ENCODE measurements at regions not wholly inside any gene's neighbourhood (a gene's known extent, or its start where the extent isn't known, plus 50 kb on each side); places are given as distances from the start of the nearest gene placed in this dataset.

GRCh38 chr1:88376421-88376820, 307.7 kb upstream of the PKN2 start:
- no peaks in the 10 kb centered on the region for H3K27me3 ChIP-seq (ENCODE audit: control insufficient read depth in 5 of 5, insufficient read depth in 4 of 5, low read length in 5 of 5)
- H3K4me3 ChIP-seq (ENCODE audit: low read depth in 1 of 5, low read length in 5 of 5), result no peak overlapping the region
- H3K9ac ChIP-seq (ENCODE audit: low read length in 5 of 5), result no peak overlapping the region
- no peaks in the 10 kb centered on the region for H3K9me3 ChIP-seq (ENCODE audit: control insufficient read depth in 5 of 5, low read length in 5 of 5)
- no peaks in the 10 kb centered on the region for H3K36me3 ChIP-seq (ENCODE audit: control insufficient read depth in 5 of 5, insufficient read depth in 5 of 5, low read length in 5 of 5)
- H3K4me1 ChIP-seq (ENCODE audit: control insufficient read depth in 5 of 5, insufficient read depth in 5 of 5, low read length in 5 of 5), result no peaks in the 10 kb centered on the region
- no peak overlapping the region for H3K27ac ChIP-seq (ENCODE audit: low read depth, low read length)

- Histone ChIP-seq H3K4me3 (ENCODE audit: low read depth in 1 of 5, low read length in 5 of 5) (no peak overlapping the region), H3K36me3 (ENCODE audit: control insufficient read depth in 5 of 5, insufficient read depth in 5 of 5, low read length in 5 of 5) (no peaks in the 10 kb centered on the region), H3K27ac (ENCODE audit: low read depth, low read length) (no peak overlapping the region), H3K9me3 (ENCODE audit: control insufficient read depth in 5 of 5, low read length in 5 of 5) (no peaks in the 10 kb centered on the region), H3K9ac (ENCODE audit: low read length in 5 of 5) (no peak overlapping the region), H3K27me3 (ENCODE audit: control insufficient read depth in 5 of 5, insufficient read depth in 4 of 5, low read length in 5 of 5) (no peaks in the 10 kb centered on the region), H3K4me1 (ENCODE audit: control insufficient read depth in 5 of 5, insufficient read depth in 5 of 5, low read length in 5 of 5) (no peaks in the 10 kb centered on the region)
Measured at GRCh38 chr1:88378560-88378959, 305.5 kb upstream of the PKN2 start.

GRCh38 chr1:88394958-88395357, 289.1 kb upstream of the PKN2 start:
- H3K27ac ChIP-seq (ENCODE audit: low read depth, low read length), result no peak overlapping the region
- H3K9me3 ChIP-seq (ENCODE audit: control insufficient read depth in 5 of 5, low read length in 5 of 5), result peaks cover 0 to 6% (median 0%) of the 10 kb centered on the region in 5 donors
- H3K9ac ChIP-seq (ENCODE audit: low read length in 5 of 5), result no peak overlapping the region
- H3K4me1 ChIP-seq (ENCODE audit: control insufficient read depth in 5 of 5, insufficient read depth in 5 of 5, low read length in 5 of 5), result no peaks in the 10 kb centered on the region
- H3K27me3 ChIP-seq (ENCODE audit: control insufficient read depth in 5 of 5, insufficient read depth in 4 of 5, low read length in 5 of 5), result no peaks in the 10 kb centered on the region
- H3K36me3 ChIP-seq (ENCODE audit: control insufficient read depth in 5 of 5, insufficient read depth in 5 of 5, low read length in 5 of 5), result no peaks in the 10 kb centered on the region
- no peak overlapping the region for H3K4me3 ChIP-seq (ENCODE audit: low read depth in 1 of 5, low read length in 5 of 5)

GRCh38 chr1:88398338-88398737, 285.7 kb upstream of the PKN2 start:
- H3K9ac ChIP-seq (ENCODE audit: low read length in 5 of 5), result no peak overlapping the region
- no peak overlapping the region for H3K4me3 ChIP-seq (ENCODE audit: low read depth in 1 of 5, low read length in 5 of 5)
- H3K36me3 ChIP-seq (ENCODE audit: control insufficient read depth in 5 of 5, insufficient read depth in 5 of 5, low read length in 5 of 5), result no peaks in the 10 kb centered on the region
- peaks cover 0 to 6% (median 0%) of the 10 kb centered on the region in 5 donors for H3K9me3 ChIP-seq (ENCODE audit: control insufficient read depth in 5 of 5, low read length in 5 of 5)
- H3K27ac ChIP-seq (ENCODE audit: low read depth, low read length), result no peak overlapping the region
- no peaks in the 10 kb centered on the region for H3K4me1 ChIP-seq (ENCODE audit: control insufficient read depth in 5 of 5, insufficient read depth in 5 of 5, low read length in 5 of 5)
- no peaks in the 10 kb centered on the region for H3K27me3 ChIP-seq (ENCODE audit: control insufficient read depth in 5 of 5, insufficient read depth in 4 of 5, low read length in 5 of 5)

GRCh38 chr1:88399690-88400089, 284.4 kb upstream of the PKN2 start:
- no peaks in the 10 kb centered on the region for H3K36me3 ChIP-seq (ENCODE audit: control insufficient read depth in 5 of 5, insufficient read depth in 5 of 5, low read length in 5 of 5)
- H3K27me3 ChIP-seq (ENCODE audit: control insufficient read depth in 5 of 5, insufficient read depth in 4 of 5, low read length in 5 of 5), result no peaks in the 10 kb centered on the region
- no peaks in the 10 kb centered on the region for H3K4me1 ChIP-seq (ENCODE audit: control insufficient read depth in 5 of 5, insufficient read depth in 5 of 5, low read length in 5 of 5)
- peaks cover 0 to 6% (median 0%) of the 10 kb centered on the region in 5 donors for H3K9me3 ChIP-seq (ENCODE audit: control insufficient read depth in 5 of 5, low read length in 5 of 5)
- H3K27ac ChIP-seq (ENCODE audit: low read depth, low read length), result no peak overlapping the region
- no peak overlapping the region for H3K4me3 ChIP-seq (ENCODE audit: low read depth in 1 of 5, low read length in 5 of 5)
- no peak overlapping the region for H3K9ac ChIP-seq (ENCODE audit: low read length in 5 of 5)

- Histone ChIP-seq H3K9me3 (ENCODE audit: control insufficient read depth in 5 of 5, low read length in 5 of 5) (peaks cover 0 to 6% (median 0%) of the 10 kb centered on the region in 5 donors), H3K27me3 (ENCODE audit: control insufficient read depth in 5 of 5, insufficient read depth in 4 of 5, low read length in 5 of 5) (no peaks in the 10 kb centered on the region), H3K4me1 (ENCODE audit: control insufficient read depth in 5 of 5, insufficient read depth in 5 of 5, low read length in 5 of 5) (no peaks in the 10 kb centered on the region), H3K27ac (ENCODE audit: low read depth, low read length) (no peak overlapping the region), H3K9ac (ENCODE audit: low read length in 5 of 5) (no peak overlapping the region), H3K4me3 (ENCODE audit: low read depth in 1 of 5, low read length in 5 of 5) (no peak overlapping the region), H3K36me3 (ENCODE audit: control insufficient read depth in 5 of 5, insufficient read depth in 5 of 5, low read length in 5 of 5) (no peaks in the 10 kb centered on the region)
Measured at GRCh38 chr1:88401313-88401712, 282.8 kb upstream of the PKN2 start.

- H3K9me3 ChIP-seq (ENCODE audit: control insufficient read depth in 5 of 5, low read length in 5 of 5), result peaks cover 0 to 9% (median 5%) of the 10 kb centered on the region in 5 donors
- no peak overlapping the region for H3K9ac ChIP-seq (ENCODE audit: low read length in 5 of 5)
- H3K27ac ChIP-seq (ENCODE audit: low read depth, low read length), result no peak overlapping the region
- H3K4me1 ChIP-seq (ENCODE audit: control insufficient read depth in 5 of 5, insufficient read depth in 5 of 5, low read length in 5 of 5), result no peaks in the 10 kb centered on the region
- no peaks in the 10 kb centered on the region for H3K36me3 ChIP-seq (ENCODE audit: control insufficient read depth in 5 of 5, insufficient read depth in 5 of 5, low read length in 5 of 5)
- H3K27me3 ChIP-seq (ENCODE audit: control insufficient read depth in 5 of 5, insufficient read depth in 4 of 5, low read length in 5 of 5), result no peaks in the 10 kb centered on the region
- no peak overlapping the region for H3K4me3 ChIP-seq (ENCODE audit: low read depth in 1 of 5, low read length in 5 of 5)
Measured at GRCh38 chr1:88404582-88404981, 279.5 kb upstream of the PKN2 start.

- Histone ChIP-seq H3K4me1 (ENCODE audit: control insufficient read depth in 5 of 5, insufficient read depth in 5 of 5, low read length in 5 of 5) (no peaks in the 10 kb centered on the region), H3K27me3 (ENCODE audit: control insufficient read depth in 5 of 5, insufficient read depth in 4 of 5, low read length in 5 of 5) (no peaks in the 10 kb centered on the region), H3K9me3 (ENCODE audit: control insufficient read depth in 5 of 5, low read length in 5 of 5) (peaks cover 0 to 9% (median 5%) of the 10 kb centered on the region in 5 donors), H3K27ac (ENCODE audit: low read depth, low read length) (no peak overlapping the region), H3K9ac (ENCODE audit: low read length in 5 of 5) (no peak overlapping the region), H3K4me3 (ENCODE audit: low read depth in 1 of 5, low read length in 5 of 5) (no peak overlapping the region), H3K36me3 (ENCODE audit: control insufficient read depth in 5 of 5, insufficient read depth in 5 of 5, low read length in 5 of 5) (no peaks in the 10 kb centered on the region)
Measured at GRCh38 chr1:88407248-88407647, 276.8 kb upstream of the PKN2 start.

GRCh38 chr1:88421997-88422396, 262.1 kb upstream of the PKN2 start:
- Histone ChIP-seq H3K27me3 (ENCODE audit: control insufficient read depth in 5 of 5, insufficient read depth in 4 of 5, low read length in 5 of 5) (no peaks in the 10 kb centered on the region), H3K36me3 (ENCODE audit: control insufficient read depth in 5 of 5, insufficient read depth in 5 of 5, low read length in 5 of 5) (no peaks in the 10 kb centered on the region), H3K9ac (ENCODE audit: low read length in 5 of 5) (no peak overlapping the region), H3K27ac (ENCODE audit: low read depth, low read length) (no peak overlapping the region), H3K4me3 (ENCODE audit: low read depth in 1 of 5, low read length in 5 of 5) (no peak overlapping the region), H3K9me3 (ENCODE audit: control insufficient read depth in 5 of 5, low read length in 5 of 5) (peaks cover 0 to 45% (median 27%) of the 10 kb centered on the region in 5 donors), H3K4me1 (ENCODE audit: control insufficient read depth in 5 of 5, insufficient read depth in 5 of 5, low read length in 5 of 5) (no peaks in the 10 kb centered on the region)

GRCh38 chr1:88433556-88433955, 250.5 kb upstream of the PKN2 start:
- no peaks in the 10 kb centered on the region for H3K4me1 ChIP-seq (ENCODE audit: control insufficient read depth in 5 of 5, insufficient read depth in 5 of 5, low read length in 5 of 5)
- no peaks in the 10 kb centered on the region for H3K27me3 ChIP-seq (ENCODE audit: control insufficient read depth in 5 of 5, insufficient read depth in 4 of 5, low read length in 5 of 5)
- H3K9ac ChIP-seq (ENCODE audit: low read length in 5 of 5), result no peak overlapping the region
- no peak overlapping the region for H3K4me3 ChIP-seq (ENCODE audit: low read depth in 1 of 5, low read length in 5 of 5)
- peaks cover 0 to 35% (median 18%) of the 10 kb centered on the region in 5 donors for H3K9me3 ChIP-seq (ENCODE audit: control insufficient read depth in 5 of 5, low read length in 5 of 5)
- no peaks in the 10 kb centered on the region for H3K36me3 ChIP-seq (ENCODE audit: control insufficient read depth in 5 of 5, insufficient read depth in 5 of 5, low read length in 5 of 5)
- no peak overlapping the region for H3K27ac ChIP-seq (ENCODE audit: low read depth, low read length)

GRCh38 chr1:88434836-88435235, 249.2 kb upstream of the PKN2 start:
- Histone ChIP-seq H3K27me3 (ENCODE audit: control insufficient read depth in 5 of 5, insufficient read depth in 4 of 5, low read length in 5 of 5) (no peaks in the 10 kb centered on the region), H3K9me3 (ENCODE audit: control insufficient read depth in 5 of 5, low read length in 5 of 5) (peaks cover 0 to 35% (median 18%) of the 10 kb centered on the region in 5 donors), H3K36me3 (ENCODE audit: control insufficient read depth in 5 of 5, insufficient read depth in 5 of 5, low read length in 5 of 5) (no peaks in the 10 kb centered on the region), H3K4me1 (ENCODE audit: control insufficient read depth in 5 of 5, insufficient read depth in 5 of 5, low read length in 5 of 5) (no peaks in the 10 kb centered on the region), H3K4me3 (ENCODE audit: low read depth in 1 of 5, low read length in 5 of 5) (no peak overlapping the region), H3K27ac (ENCODE audit: low read depth, low read length) (no peak overlapping the region), H3K9ac (ENCODE audit: low read length in 5 of 5) (no peak overlapping the region)

Measured in subcutaneous abdominal adipose tissue (tissue), 5 donors.